Germinal center (tissue), 1 donor: ENCODE measurements at regions not wholly inside any gene's neighbourhood (a gene's known extent, or its start where the extent isn't known, plus 50 kb on each side); places are given as distances from the start of the nearest gene placed in this dataset.
"Not testable (repeated sequence)": the region's sequence is repeated elsewhere in the genome, so short reads cannot be mapped to it uniquely, and the experiment has no call there.

Experiments
- DNase-seq: peaks from one replicate; pipeline ENCODE4 v3.0.0; 2012; ENCODE audit warnings: mixed read lengths, low spot score

- not testable (repeated sequence) for DNase-seq
Measured at GRCh38 chr7:65145710-65146109, 139.2 kb upstream of the ERV3-1 start.

- DNase-seq = not testable (repeated sequence)
Measured at GRCh38 chr7:65145008-65145407, 138.5 kb upstream of the ERV3-1 start.

- not testable (repeated sequence) for DNase-seq
Measured at GRCh38 chr7:65144557-65144956, 138.1 kb upstream of the ERV3-1 start.

GRCh38 chr7:65144119-65144518 lies 137.6 kb upstream of the ERV3-1 start:
- not testable (repeated sequence) for DNase-seq

- DNase-seq = not testable (repeated sequence)
Measured at GRCh38 chr7:65141894-65142293, 135.4 kb upstream of the ERV3-1 start.

GRCh38 chr7:65141405-65141778 lies 134.9 kb upstream of the ERV3-1 start:
- DNase-seq = not testable (repeated sequence)

- DNase-seq = not testable (repeated sequence)
Measured at GRCh38 chr7:65140543-65141404, 134.3 kb upstream of the ERV3-1 start.

- not testable (repeated sequence) for DNase-seq
Measured at GRCh38 chr7:65136850-65137249, 130.4 kb upstream of the ERV3-1 start.

GRCh38 chr7:65133087-65133486 lies 126.6 kb upstream of the ERV3-1 start:
- not testable (repeated sequence) for DNase-seq

- not testable (repeated sequence) for DNase-seq
Measured at GRCh38 chr7:65132256-65132655, 125.8 kb upstream of the ERV3-1 start.

- not testable (repeated sequence) for DNase-seq
Measured at GRCh38 chr7:65127364-65127763, 120.9 kb upstream of the ERV3-1 start.

GRCh38 chr7:65124600-65124999 lies 118.1 kb upstream of the ERV3-1 start:
- DNase-seq = not testable (repeated sequence)

GRCh38 chr7:65105650-65106203 lies 99.2 kb upstream of the ERV3-1 start:
- DNase-seq = not testable (repeated sequence)

GRCh38 chr7:65100499-65100898 lies 94.0 kb upstream of the ERV3-1 start:
- DNase-seq = not testable (repeated sequence)

GRCh38 chr7:65081669-65082055 lies 75.2 kb upstream of the ERV3-1 start:
- not testable (repeated sequence) for DNase-seq

- peak; percentile 85 for DNase-seq
Measured at GRCh38 chr7:65080799-65081668, 74.5 kb upstream of the ERV3-1 start.

GRCh38 chr7:65074959-65075358 lies 68.5 kb upstream of the ERV3-1 start:
- not testable (repeated sequence) for DNase-seq

- DNase-seq = not testable (repeated sequence)
Measured at GRCh38 chr7:65073160-65073559, 66.7 kb upstream of the ERV3-1 start.

GRCh38 chr7:65071854-65072431 lies 65.5 kb upstream of the ERV3-1 start:
- not testable (repeated sequence) for DNase-seq

GRCh38 chr7:65069476-65069875 lies 63.0 kb upstream of the ERV3-1 start:
- DNase-seq = not testable (repeated sequence)

- DNase-seq = not testable (repeated sequence)
Measured at GRCh38 chr7:65062566-65062965, 56.1 kb upstream of the ERV3-1 start.

GRCh38 chr7:65059247-65059646 lies 52.8 kb upstream of the ERV3-1 start:
- DNase-seq = not testable (repeated sequence)
